ENCODE measurements at regions not wholly inside any gene's neighbourhood (a gene's known extent, or its start where the extent isn't known, plus 50 kb on each side); places are given as distances from the start of the nearest gene placed in this dataset.

GRCh38 chr13:73828811-73829210 is 305.4 kb downstream of the KLF12 start:
- CTCF ChIA-PET: interaction anchor here (1.5 kb wide), 1 partner anchor 340 kb away, joined by 3 read pairs; no protein-coding TSS in a partner anchor
- DNase-seq: no peak
- no peak overlapping the region for H2BK120ac ChIP-seq (ENCODE audit: low read depth, low read length)
- H3K23ac ChIP-seq (ENCODE audit: low read depth, low read length): no peak overlapping the region
- no peaks in the 10 kb centered on the region for H3K27me3 ChIP-seq (ENCODE audit: control insufficient read depth, insufficient read depth, low read length)
- H3K4me1 ChIP-seq (ENCODE audit: control insufficient read depth, insufficient read depth, low read length): peaks cover 6% of the 10 kb centered on the region
- no peak overlapping the region for H2BK5ac ChIP-seq (ENCODE audit: low read depth, low read length, poor library complexity, severe bottlenecking)
- in situ Hi-C loops (cut with MboI; ENCODE audit: low sequenced_read_pairs): loop anchor here (25.0 kb wide), 1 partner anchor 458 kb away; no protein-coding TSS in a partner anchor
- H4K91ac ChIP-seq (ENCODE audit: insufficient read depth, low read depth, low read length): 0 out of 2 replicates have a peak overlapping the region, but pooled peaks have one; percentile 21
- no peak overlapping the region for H3K4ac ChIP-seq (ENCODE audit: low read depth, low read length)
- peaks cover 14 to 26% of the 10 kb centered on the region in 2 experiments for H3K79me1 ChIP-seq (ENCODE audit: low read depth in 1 of 2, low read length in 2 of 2)
- no peak overlapping the region for H3K14ac ChIP-seq (replicated peaks; ENCODE audit: low read depth, low read length)
- dilution Hi-C loops (cut with HindIII; ENCODE audit: low sequenced_read_pairs, unreplicated experiment): no loop called here
- peaks cover 1% of the 10 kb centered on the region; the same call in 1 of the 2 replicates for H3K36me3 ChIP-seq (ENCODE audit: control insufficient read depth, insufficient read depth, low read length)
- H3K9me3 ChIP-seq (ENCODE audit: control insufficient read depth, insufficient read depth, low read length): no peaks in the 10 kb centered on the region
- H3K18ac ChIP-seq (ENCODE audit: low read depth, low read length): no peak overlapping the region
- POLR2A ChIA-PET (ENCODE audit: unreplicated experiment): no interaction called here
- WGBS, 2 experiments (ENCODE audit: extremely low coverage in 2 of 2, insufficient read length in 1 of 2): 93% methylated on average over 2 of the region's 4 CpGs; no CpG with 5 or more reads in 1 of the 2 experiments
- H4K8ac ChIP-seq (ENCODE audit: low read depth in 2 of 2, low read length in 2 of 2): no peak overlapping the region
- no peaks in the 10 kb centered on the region for H4K20me1 ChIP-seq (ENCODE audit: insufficient read depth, low read length)
- TF ChIP-seq NFE2L2 (IDR thresholded peaks at IDR 0.05; ENCODE audit: low read depth, low read length): no peak
- TF ChIP-seq POLR2A (IDR thresholded peaks at IDR 0.05; ENCODE audit: low read depth, low read length): no peak
- no peak for TF ChIP-seq CHD1 (IDR thresholded peaks at IDR 0.05; ENCODE audit: low read depth, low read length)
- TF ChIP-seq MXI1 (IDR thresholded peaks at IDR 0.05; ENCODE audit: borderline replicate concordance, low read depth, low read length): no peak
- TF ChIP-seq CEBPB (IDR thresholded peaks at IDR 0.05; ENCODE audit: low read depth, low read length): no peak
- no peak for TF ChIP-seq SMC3 (IDR thresholded peaks at IDR 0.05; ENCODE audit: low read depth, low read length)
- no peak for TF ChIP-seq FOS (IDR thresholded peaks at IDR 0.05; ENCODE audit: low read depth, low read length)
- TF ChIP-seq MAFK (IDR thresholded peaks at IDR 0.05; ENCODE audit: low read depth, low read length): no peak
- TF ChIP-seq MAZ (IDR thresholded peaks at IDR 0.05; ENCODE audit: borderline replicate concordance, low read depth, low read length): no peak
- no peak for TF ChIP-seq RAD21 (IDR thresholded peaks at IDR 0.05; ENCODE audit: low read length)
- no peak for TF ChIP-seq ELK1 (IDR thresholded peaks at IDR 0.05; ENCODE audit: borderline replicate concordance, low read depth, low read length)
- TF ChIP-seq BHLHE40 (IDR thresholded peaks at IDR 0.05; ENCODE audit: low read depth, low read length): no peak
- no peak for TF ChIP-seq RFX5 (IDR thresholded peaks at IDR 0.05; ENCODE audit: low read depth, low read length)
- no peak for ATAC-seq (ENCODE audit: low read depth)
- H4K5ac ChIP-seq (ENCODE audit: low read depth, low read length): no peak overlapping the region
- no peak overlapping the region for H3K56ac ChIP-seq (ENCODE audit: extremely low read depth, insufficient read depth, low read length)
- no peak overlapping the region for H3K4me3 ChIP-seq (ENCODE audit: insufficient read depth, low read depth, low read length)
- H2BK20ac ChIP-seq (ENCODE audit: low read depth, low read length): no peak overlapping the region
- H3K27ac ChIP-seq (ENCODE audit: insufficient read depth, low read length): no peak overlapping the region
- H3K4me2 ChIP-seq (ENCODE audit: low read depth, low read length): no peak overlapping the region
- peaks cover 5% of the 10 kb centered on the region; the same call in 1 of the 2 replicates for H3K9me1 ChIP-seq (ENCODE audit: insufficient read depth, low read length)
- H2AK5ac ChIP-seq (ENCODE audit: low read depth, low read length): no peak overlapping the region
- BruUV-seq (replicated peaks): no TSS peak
- H2AK9ac ChIP-seq (replicated peaks; ENCODE audit: low read depth, low read length, poor library complexity): no peak overlapping the region
- H2AFZ ChIP-seq (replicated peaks; ENCODE audit: low read length, poor library complexity): no peak overlapping the region
- H3K9ac ChIP-seq (ENCODE audit: low read depth, low read length): no peak overlapping the region
- intact Hi-C loops (cut with micrococcal nuclease): no loop called here
- no peak overlapping the region for H2BK15ac ChIP-seq (ENCODE audit: low read depth, low read length)
